Amniotic epithelial cell (primary cell): ENCODE measurements at regions not wholly inside any gene's neighbourhood (a gene's known extent, or its start where the extent isn't known, plus 50 kb on each side); places are given as distances from the start of the nearest gene placed in this dataset.
"Not testable (repeated sequence)": the region's sequence is repeated elsewhere in the genome, so short reads cannot be mapped to it uniquely, and the experiment has no call there.

Source experiments
- DNase-seq: peaks from one replicate; pipeline ENCODE4 v3.0.0-alpha.2; 2010; ENCODE audit warnings: low read depth

- no peak for DNase-seq
Measured at GRCh38 chr2:59874971-59875755, 678.3 kb downstream of the BCL11A start.

DNA sequence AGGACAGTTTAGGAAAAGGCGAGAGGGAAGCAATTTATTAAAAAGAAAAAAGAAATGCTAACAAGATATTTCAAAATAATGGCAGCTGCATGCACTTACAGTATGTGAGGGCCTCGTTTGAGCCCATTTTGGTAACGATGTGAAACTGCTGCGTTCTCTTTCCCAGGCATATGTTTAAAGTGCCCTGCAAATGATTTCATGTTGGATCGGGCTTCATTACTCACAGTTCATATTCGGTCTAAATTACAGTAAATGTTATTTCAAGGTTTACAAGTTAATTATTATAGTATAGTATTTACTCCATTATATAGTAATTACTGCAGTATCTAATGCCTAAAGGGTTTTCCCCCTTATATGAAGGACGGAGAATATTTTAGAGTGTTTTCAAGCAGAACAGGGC, 679.1 kb downstream of the BCL11A start:
- no peak for DNase-seq

DNA sequence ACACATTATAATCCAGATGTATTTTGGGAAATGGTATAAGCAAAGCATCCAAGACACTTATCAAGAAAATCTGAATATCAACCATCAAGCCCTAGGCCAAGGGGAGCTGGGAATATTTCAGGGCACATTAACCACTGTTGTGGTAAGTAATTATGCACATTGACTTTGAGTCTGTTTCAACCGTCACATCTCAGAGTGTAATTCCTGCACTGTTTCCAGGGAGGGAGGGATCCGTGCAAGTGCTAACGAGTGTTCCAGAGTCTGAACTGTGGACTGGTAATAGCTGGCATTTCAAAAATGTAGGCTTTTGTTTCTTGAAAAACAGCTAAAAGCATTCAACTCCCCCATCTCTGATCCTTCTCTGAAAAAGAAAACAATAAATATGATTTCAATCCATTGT, 681.6 kb downstream of the BCL11A start:
- DNase-seq = no peak

GRCh38 chr2:59868981-59869380, 684.5 kb downstream of the BCL11A start:
- no peak for DNase-seq

DNA sequence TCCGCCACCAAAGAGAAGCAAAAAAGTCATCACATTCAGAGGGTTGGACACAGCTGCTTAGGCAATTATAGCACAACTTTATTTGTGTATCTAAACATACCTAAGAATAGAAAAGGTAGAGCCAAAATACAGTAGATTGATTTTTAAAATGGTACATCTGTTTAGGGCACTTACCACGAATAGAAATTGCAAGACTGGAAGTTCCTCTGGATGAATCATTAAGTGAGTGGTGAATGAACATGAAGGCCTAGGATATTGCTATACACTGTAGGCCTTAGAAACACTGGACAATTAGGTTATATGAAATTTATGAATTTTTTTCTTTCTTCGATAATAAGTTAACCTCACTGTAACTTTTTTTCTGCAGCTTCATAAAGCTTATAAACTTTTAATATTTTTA, 687.0 kb downstream of the BCL11A start:
- DNase-seq = no peak

DNA sequence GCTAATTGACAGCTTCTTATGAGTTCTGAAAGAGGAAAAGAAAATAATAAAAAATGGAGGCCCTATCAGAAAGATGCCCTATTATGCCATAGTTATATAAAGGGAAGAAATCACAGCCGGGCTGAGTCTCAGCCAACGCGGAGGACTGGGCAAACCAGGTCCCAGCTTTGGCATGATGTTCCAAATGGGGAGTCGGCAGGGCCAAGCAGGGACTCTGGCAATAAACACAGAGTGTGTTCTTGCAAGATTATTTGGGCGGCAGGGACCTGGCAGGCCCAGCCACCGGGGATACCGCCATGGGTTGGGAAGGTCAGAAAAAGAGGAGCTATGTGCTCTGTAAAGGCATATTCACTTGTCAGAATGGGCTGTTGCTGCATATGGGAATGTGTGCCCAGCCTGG, 694.9 kb downstream of the BCL11A start:
- DNase-seq = no peak

DNA sequence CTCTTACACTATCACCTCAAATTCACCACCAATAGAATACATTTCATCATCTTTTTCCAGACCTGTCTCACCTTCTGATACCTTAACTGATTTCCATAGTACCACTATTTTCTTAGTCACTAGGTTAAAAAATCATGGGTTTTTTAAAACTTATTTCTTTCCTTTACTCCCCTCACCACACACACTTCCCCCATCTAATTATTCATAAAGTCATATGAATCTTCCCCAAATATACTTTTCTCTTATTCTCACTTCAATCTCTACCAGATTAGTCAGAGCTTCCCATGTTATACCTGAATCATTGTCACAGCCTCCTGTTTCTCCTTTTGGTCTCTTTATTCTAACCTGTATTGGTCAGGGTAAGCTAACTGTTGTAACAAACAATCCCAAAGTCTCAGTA, 696.3 kb downstream of the BCL11A start:
- DNase-seq = no peak

- DNase-seq = no peak
Measured at GRCh38 chr2:59856391-59856790, 697.1 kb downstream of the BCL11A start.

DNA sequence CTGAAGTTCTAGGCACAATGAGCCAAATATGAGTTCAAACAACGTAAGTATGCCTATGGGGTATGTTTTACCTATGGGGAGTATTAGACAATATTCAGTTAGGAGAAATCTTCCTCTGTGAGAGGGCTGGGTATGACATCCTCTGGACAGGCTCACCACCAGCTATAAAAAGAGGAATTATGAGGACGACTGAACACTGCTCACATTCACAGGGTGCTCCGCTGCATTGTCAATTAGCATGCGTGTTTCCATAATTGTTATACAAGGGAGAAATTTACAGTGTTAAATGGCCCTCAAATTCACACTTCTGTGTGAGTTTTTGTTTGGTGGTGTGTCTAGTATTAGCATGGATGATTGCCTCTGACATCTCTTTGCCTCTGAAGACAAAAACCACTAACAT, 700.4 kb downstream of the BCL11A start:
- no peak for DNase-seq

GRCh38 chr2:59851836-59852475, 701.5 kb downstream of the BCL11A start:
- DNase-seq = no peak

DNA sequence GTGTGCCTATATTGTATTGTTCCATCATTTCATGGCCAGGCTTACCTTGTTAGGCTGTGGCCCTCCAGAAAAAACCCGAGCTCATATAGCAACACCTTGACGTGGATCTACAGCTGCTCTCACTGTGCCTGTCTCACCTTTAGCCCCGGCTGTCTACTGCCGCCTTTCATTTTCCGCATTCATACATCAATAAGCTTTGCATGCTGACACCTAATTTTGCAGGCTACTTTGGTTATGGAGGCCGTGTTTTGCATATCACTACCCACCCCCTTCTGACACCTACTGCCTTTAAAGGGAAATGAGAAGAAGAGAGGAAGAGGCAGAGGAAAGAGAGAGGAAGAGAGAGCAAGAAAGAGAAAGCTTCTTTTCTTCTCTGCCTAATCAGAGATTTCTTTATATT, 702.9 kb downstream of the BCL11A start:
- no peak for DNase-seq

GRCh38 chr2:59833941-59834340, 719.5 kb downstream of the BCL11A start:
- no peak for DNase-seq

DNA sequence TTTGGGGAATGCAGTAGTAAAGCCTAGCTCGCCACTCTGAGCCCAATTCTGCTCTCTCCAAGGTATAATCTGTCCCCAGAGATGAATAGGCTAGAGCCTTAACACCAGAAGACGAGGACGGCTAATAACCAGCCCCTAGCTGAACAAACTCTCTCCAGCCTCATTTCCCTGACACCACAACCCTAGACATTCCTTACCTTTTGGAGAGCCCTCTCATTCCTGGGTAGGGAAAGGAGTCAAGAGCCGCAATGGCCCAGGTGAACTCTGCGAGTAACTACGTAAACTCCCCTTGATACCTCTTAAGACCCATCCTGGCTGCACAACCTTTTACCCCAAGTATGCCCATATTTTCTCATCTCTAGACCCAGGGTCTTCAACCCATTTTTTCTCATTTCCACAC, 722.9 kb downstream of the BCL11A start:
- no peak for DNase-seq

DNA sequence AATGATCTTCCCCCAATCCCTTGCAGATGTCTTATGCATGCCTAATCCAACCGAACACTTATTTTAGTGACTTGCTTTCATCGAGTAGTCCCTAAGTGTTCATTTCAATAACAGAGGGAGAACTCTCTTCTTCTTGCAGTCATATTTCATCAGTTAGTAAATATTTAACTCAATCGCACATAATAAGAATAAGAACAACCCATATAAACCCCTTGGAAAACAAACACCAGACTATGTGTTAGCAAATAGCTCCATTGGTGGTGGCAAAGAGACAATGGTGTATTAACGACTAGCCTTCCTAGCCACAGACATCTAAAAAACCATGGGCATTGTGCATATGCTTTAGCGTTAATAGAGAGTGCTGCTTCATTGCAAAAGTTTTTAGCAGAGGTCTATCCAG, 725.8 kb downstream of the BCL11A start:
- DNase-seq = no peak

- DNase-seq = no peak
Measured at GRCh38 chr2:59826177-59826576, 727.3 kb downstream of the BCL11A start.

DNA sequence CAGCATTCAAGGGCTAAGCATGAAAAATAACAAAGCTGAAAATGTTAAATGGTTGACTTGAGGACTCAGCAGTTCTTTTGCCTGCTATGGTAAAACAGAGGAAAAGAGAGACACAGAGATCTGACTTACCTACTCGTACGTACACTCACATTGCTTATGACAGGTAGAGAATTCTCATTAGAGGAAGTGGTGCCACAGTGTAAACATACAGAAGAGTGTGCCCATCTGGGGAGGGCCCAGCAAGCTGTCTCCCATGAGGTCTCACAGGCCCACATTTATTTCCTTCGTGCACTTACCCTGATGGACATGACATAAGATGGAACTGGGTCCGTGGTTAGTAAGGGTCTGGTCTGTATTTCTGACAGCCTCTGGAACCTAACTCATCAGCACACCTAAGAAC, 729.1 kb downstream of the BCL11A start:
- DNase-seq = no peak

- no peak for DNase-seq
Measured at GRCh38 chr2:59816075-59816474, 737.4 kb downstream of the BCL11A start.

DNA sequence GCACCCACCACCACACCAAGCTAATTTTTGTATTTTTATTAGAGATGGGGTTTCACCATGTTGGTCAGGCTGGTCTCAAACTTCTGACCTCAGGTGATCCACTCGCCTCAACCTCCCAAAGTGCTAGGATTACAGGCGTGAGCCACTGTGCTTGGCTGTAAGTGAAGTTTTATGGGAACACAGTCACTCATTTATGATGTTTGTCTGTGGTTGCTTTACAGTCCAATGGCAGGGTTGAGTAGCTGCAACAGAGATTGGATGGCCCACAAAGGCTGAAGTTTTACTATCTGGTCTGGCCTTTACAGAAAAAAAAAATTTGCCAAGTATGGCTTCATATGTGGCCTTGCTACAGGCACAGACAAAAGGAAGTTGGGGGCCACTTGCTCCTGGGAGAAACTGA, 743.2 kb downstream of the BCL11A start:
- not testable (repeated sequence) for DNase-seq

- no peak for DNase-seq
Measured at GRCh38 chr2:59806486-59806885, 747.0 kb downstream of the BCL11A start.

- DNase-seq = no peak
Measured at GRCh38 chr2:59804732-59805131, 748.7 kb downstream of the BCL11A start.

GRCh38 chr2:59803586-59803985, 749.9 kb downstream of the BCL11A start:
- no peak for DNase-seq

DNA sequence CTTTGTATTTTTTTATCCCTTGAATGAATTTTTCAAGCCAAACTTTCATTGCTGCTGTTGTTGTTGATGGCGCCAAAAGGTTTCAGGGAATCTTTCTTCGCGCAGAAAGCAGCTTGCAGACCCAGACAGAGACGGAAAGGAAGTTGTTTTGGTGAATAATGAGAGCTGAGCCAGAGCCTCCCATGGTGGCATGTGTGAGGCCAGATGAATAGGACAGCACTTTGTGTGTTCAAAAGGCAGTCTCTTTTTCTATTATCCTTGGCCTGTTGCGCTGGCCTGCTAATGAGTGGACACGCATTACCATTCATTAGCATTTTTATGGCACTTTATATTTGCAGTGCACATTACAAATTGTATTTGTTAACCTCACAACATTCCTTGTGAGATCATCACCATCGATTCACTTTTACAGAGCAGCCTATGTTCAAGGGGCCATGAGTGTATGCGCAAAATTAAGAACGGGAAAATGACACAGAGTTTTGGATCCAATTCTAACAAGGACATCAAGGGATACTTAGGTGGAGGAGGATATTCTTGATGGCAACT, 754.7 kb downstream of the BCL11A start:
- DNase-seq = no peak

DNA sequence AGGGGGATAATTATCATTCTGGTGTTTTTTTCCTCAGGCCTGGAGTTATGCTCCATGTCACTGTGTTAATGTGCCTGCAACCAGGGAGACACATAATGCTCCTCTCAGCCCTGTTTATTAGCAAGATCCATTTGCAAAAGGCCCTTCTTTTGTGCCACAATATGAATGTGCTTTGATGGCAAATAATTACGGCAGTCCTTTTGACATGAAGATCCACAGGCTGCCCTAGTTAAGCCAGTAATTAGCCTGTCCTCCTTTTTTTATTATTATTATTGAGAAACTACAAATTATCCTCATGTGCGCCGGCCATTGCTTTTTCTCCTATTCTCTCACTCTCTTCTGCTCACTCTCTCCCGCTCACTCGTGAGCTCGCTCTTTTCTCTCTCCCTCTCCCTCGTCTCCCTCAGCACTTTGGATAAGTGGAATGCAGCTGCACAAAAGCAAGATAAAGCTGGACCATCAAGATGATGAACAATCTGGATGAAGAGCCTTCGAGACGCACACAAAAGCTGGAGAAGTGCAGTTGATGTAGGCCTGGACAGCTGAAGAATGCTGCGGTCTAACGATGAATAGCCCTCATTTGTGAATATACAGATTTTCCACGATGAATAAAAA, 762.3 kb downstream of the BCL11A start:
- DNase-seq = no peak
